ENCODE measurements at regions not wholly inside any gene's neighbourhood (a gene's known extent, or its start where the extent isn't known, plus 50 kb on each side); places are given as distances from the start of the nearest gene placed in this dataset.
A peak's percentile ranks its signal among the peaks of the same experiment; 100 is the strongest.
"Not testable (repeated sequence)": the region's sequence is repeated elsewhere in the genome, so short reads cannot be mapped to it uniquely, and the experiment has no call there.

- DNase-seq, result no peak
Observed at GRCh38 chr2:145749556-145749955, 1229.6 kb upstream of the ZEB2 start.

GRCh38 chr2:145748927-145749326, 1229.0 kb upstream of the ZEB2 start:
- DNase-seq, result no peak

- DNase-seq, result no peak
Observed at GRCh38 chr2:145747715-145748114, 1227.8 kb upstream of the ZEB2 start.

- not testable (repeated sequence) for DNase-seq
Observed at GRCh38 chr2:145745387-145745721, 1225.4 kb upstream of the ZEB2 start.

- no peak for DNase-seq
Observed at GRCh38 chr2:145744541-145745386, 1224.8 kb upstream of the ZEB2 start.

- no peak for DNase-seq
Observed at GRCh38 chr2:145743011-145743410, 1223.1 kb upstream of the ZEB2 start.

- DNase-seq, result no peak
Observed at GRCh38 chr2:145741636-145742035, 1221.7 kb upstream of the ZEB2 start.

- DNase-seq, result no peak
Observed at GRCh38 chr2:145741181-145741580, 1221.3 kb upstream of the ZEB2 start.

GRCh38 chr2:145740302-145740701, 1220.4 kb upstream of the ZEB2 start:
- no peak for DNase-seq

- no peak for DNase-seq
Observed at GRCh38 chr2:145739681-145740080, 1219.8 kb upstream of the ZEB2 start.

- no peak for DNase-seq
Observed at GRCh38 chr2:145736871-145737270, 1217.0 kb upstream of the ZEB2 start.

GRCh38 chr2:145731467-145731866, 1211.5 kb upstream of the ZEB2 start:
- no peak for DNase-seq

- DNase-seq, result no peak
Observed at GRCh38 chr2:145729993-145730770, 1210.3 kb upstream of the ZEB2 start.

- DNase-seq, result no peak
Observed at GRCh38 chr2:145729481-145729880, 1209.6 kb upstream of the ZEB2 start.

GRCh38 chr2:145728511-145728910, 1208.6 kb upstream of the ZEB2 start:
- no peak for DNase-seq

GRCh38 chr2:145725876-145726275, 1206.0 kb upstream of the ZEB2 start:
- no peak for DNase-seq

- DNase-seq, result no peak
Observed at GRCh38 chr2:145724311-145724898, 1204.5 kb upstream of the ZEB2 start.

GRCh38 chr2:145723872-145724271, 1204.0 kb upstream of the ZEB2 start:
- DNase-seq, result no peak

GRCh38 chr2:145721681-145722080, 1201.8 kb upstream of the ZEB2 start:
- DNase-seq, result no peak

GRCh38 chr2:145715601-145716000, 1195.7 kb upstream of the ZEB2 start:
- DNase-seq, result no peak

- no peak for DNase-seq
Observed at GRCh38 chr2:145710303-145710702, 1190.4 kb upstream of the ZEB2 start.

- DNase-seq, result no peak
Observed at GRCh38 chr2:145702305-145702704, 1182.4 kb upstream of the ZEB2 start.

- peak; percentile 27 to 72 for DNase-seq
Observed at GRCh38 chr2:145692971-145693478, 1173.1 kb upstream of the ZEB2 start.

- DNase-seq, result no peak
Observed at GRCh38 chr2:145691659-145692058, 1171.7 kb upstream of the ZEB2 start.
